ENCODE measurements at regions not wholly inside any gene's neighbourhood (a gene's known extent, or its start where the extent isn't known, plus 50 kb on each side); places are given as distances from the start of the nearest gene placed in this dataset.

GRCh38 chr2:71903841-71904240 is 243.8 kb downstream of the CYP26B1 start:
- H3K9me2 ChIP-seq (ENCODE audit: insufficient read depth, low read length), result no peaks in the 10 kb centered on the region
- H3F3A ChIP-seq (ENCODE audit: insufficient read depth, low read length, poor library complexity, severe bottlenecking), result no peaks in the 10 kb centered on the region
- no peak for TF ChIP-seq EP300 (conservative IDR thresholded peaks at IDR 0.05; ENCODE audit: poor library complexity, severe bottlenecking)
- no peak for TF ChIP-seq SMC3 (conservative IDR thresholded peaks at IDR 0.05; ENCODE audit: poor library complexity)
- TF ChIP-seq, protein P1, sequence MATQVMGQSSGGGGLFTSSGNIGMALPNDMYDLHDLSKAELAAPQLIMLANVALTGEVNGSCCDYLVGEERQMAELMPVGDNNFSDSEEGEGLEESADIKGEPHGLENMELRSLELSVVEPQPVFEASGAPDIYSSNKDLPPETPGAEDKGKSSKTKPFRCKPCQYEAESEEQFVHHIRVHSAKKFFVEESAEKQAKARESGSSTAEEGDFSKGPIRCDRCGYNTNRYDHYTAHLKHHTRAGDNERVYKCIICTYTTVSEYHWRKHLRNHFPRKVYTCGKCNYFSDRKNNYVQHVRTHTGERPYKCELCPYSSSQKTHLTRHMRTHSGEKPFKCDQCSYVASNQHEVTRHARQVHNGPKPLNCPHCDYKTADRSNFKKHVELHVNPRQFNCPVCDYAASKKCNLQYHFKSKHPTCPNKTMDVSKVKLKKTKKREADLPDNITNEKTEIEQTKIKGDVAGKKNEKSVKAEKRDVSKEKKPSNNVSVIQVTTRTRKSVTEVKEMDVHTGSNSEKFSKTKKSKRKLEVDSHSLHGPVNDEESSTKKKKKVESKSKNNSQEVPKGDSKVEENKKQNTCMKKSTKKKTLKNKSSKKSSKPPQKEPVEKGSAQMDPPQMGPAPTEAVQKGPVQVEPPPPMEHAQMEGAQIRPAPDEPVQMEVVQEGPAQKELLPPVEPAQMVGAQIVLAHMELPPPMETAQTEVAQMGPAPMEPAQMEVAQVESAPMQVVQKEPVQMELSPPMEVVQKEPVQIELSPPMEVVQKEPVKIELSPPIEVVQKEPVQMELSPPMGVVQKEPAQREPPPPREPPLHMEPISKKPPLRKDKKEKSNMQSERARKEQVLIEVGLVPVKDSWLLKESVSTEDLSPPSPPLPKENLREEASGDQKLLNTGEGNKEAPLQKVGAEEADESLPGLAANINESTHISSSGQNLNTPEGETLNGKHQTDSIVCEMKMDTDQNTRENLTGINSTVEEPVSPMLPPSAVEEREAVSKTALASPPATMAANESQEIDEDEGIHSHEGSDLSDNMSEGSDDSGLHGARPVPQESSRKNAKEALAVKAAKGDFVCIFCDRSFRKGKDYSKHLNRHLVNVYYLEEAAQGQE (IDR thresholded peaks at IDR 0.05; ENCODE audit: borderline replicate concordance), result no peak
- no peak for TF ChIP-seq POLR2AphosphoS5 (IDR thresholded peaks at IDR 0.05)
- TF ChIP-seq RAD21 (conservative IDR thresholded peaks at IDR 0.05), result no peak
- no peak for TF ChIP-seq CTCF (IDR thresholded peaks at IDR 0.05; ENCODE audit: poor library complexity, severe bottlenecking)
- no peak for TF ChIP-seq EZH2 (IDR thresholded peaks at IDR 0.05; ENCODE audit: borderline replicate concordance, insufficient read depth, low read length, poor library complexity, severe bottlenecking)
- no peak for TF ChIP-seq MXI1 (conservative IDR thresholded peaks at IDR 0.05; ENCODE audit: poor library complexity, severe bottlenecking)
- no peaks in the 10 kb centered on the region for H3K79me2 ChIP-seq (replicated peaks; ENCODE audit: insufficient read depth, low read length)
- H3K9me3 ChIP-seq (ENCODE audit: low read length), result no peaks in the 10 kb centered on the region
- H3K4me2 ChIP-seq (ENCODE audit: low read length), result no peak overlapping the region
- H3K9ac ChIP-seq (ENCODE audit: low read length), result no peak overlapping the region
- no peak overlapping the region for H3K4me3 ChIP-seq (ENCODE audit: low read length)
- H3K36me3 ChIP-seq (ENCODE audit: insufficient read depth, low read length), result no peaks in the 10 kb centered on the region
- H3K27ac ChIP-seq (ENCODE audit: low read length), result no peak overlapping the region
- no peaks in the 10 kb centered on the region for H3K27me3 ChIP-seq (ENCODE audit: insufficient read depth, low read depth, low read length)
- no peaks in the 10 kb centered on the region for H4K20me1 ChIP-seq (ENCODE audit: insufficient read depth)
- H2AFZ ChIP-seq (ENCODE audit: low read depth, low read length), result no peak overlapping the region

DNA sequence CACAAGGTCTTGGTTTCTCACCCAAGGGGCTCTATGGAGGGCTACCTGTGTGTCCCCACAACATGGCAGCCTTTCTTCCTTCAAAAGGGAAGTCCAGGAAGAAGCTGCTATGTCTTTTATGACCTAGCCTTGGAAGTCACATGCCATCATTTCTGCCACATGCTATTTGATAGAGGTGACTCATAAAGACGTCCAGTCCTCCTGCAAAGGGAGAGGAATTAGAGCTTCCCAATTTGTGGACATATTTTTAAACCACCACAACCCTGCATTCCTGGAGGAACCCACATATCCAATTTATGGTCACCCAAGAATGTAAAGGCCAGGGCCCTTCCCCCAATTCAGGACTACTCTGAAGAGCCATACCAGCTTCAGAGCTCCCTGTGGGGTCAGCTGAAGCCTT is 246.2 kb downstream of the CYP26B1 start:
- Histone ChIP-seq H3K4me2 (ENCODE audit: low read length) (no peak overlapping the region), H3K79me2 (replicated peaks; ENCODE audit: insufficient read depth, low read length) (no peaks in the 10 kb centered on the region), H3K27ac (ENCODE audit: low read length) (no peak overlapping the region), H3K9ac (ENCODE audit: low read length) (no peak overlapping the region), H3K4me3 (ENCODE audit: low read length) (no peak overlapping the region), H3F3A (ENCODE audit: insufficient read depth, low read length, poor library complexity, severe bottlenecking) (no peaks in the 10 kb centered on the region), H4K20me1 (ENCODE audit: insufficient read depth) (no peaks in the 10 kb centered on the region), H3K9me3 (ENCODE audit: low read length) (no peaks in the 10 kb centered on the region), H3K36me3 (ENCODE audit: insufficient read depth, low read length) (no peaks in the 10 kb centered on the region), H3K27me3 (ENCODE audit: insufficient read depth, low read depth, low read length) (no peaks in the 10 kb centered on the region), H2AFZ (ENCODE audit: low read depth, low read length) (no peak overlapping the region), H3K9me2 (ENCODE audit: insufficient read depth, low read length) (no peaks in the 10 kb centered on the region)
- TF ChIP-seq MXI1 (conservative IDR thresholded peaks at IDR 0.05; ENCODE audit: poor library complexity, severe bottlenecking), result no peak
- no peak for TF ChIP-seq SMC3 (conservative IDR thresholded peaks at IDR 0.05; ENCODE audit: poor library complexity)
- TF ChIP-seq POLR2AphosphoS5 (IDR thresholded peaks at IDR 0.05), result no peak
- TF ChIP-seq RAD21 (conservative IDR thresholded peaks at IDR 0.05), result no peak
- TF ChIP-seq EP300 (conservative IDR thresholded peaks at IDR 0.05; ENCODE audit: poor library complexity, severe bottlenecking), result no peak
- no peak for TF ChIP-seq TAF1 (IDR thresholded peaks at IDR 0.05; ENCODE audit: low read depth)
- TF ChIP-seq, protein P1 (IDR thresholded peaks at IDR 0.05; ENCODE audit: borderline replicate concordance), result no peak
- TF ChIP-seq EZH2 (IDR thresholded peaks at IDR 0.05; ENCODE audit: borderline replicate concordance, insufficient read depth, low read length, poor library complexity, severe bottlenecking), result no peak
- no peak for TF ChIP-seq CTCF (IDR thresholded peaks at IDR 0.05; ENCODE audit: poor library complexity, severe bottlenecking)

Data from neural cell (in vitro differentiated cells).